Activated naive CD4-positive, alpha-beta T cell treated with anti-CD3 and anti-CD28 coated beads, Interleukin-2, amount 10 ng/mL, durations not matched to agents 7 days and 5 days (primary cell): ENCODE measurements at regions not wholly inside any gene's neighbourhood (a gene's known extent, or its start where the extent isn't known, plus 50 kb on each side); places are given as distances from the start of the nearest gene placed in this dataset.

Source experiments
- CTCF ChIA-PET: fragments of 350-600 bp; sonication (Branson Sonifier 250); formaldehyde crosslinking; loops from one replicate; lab custom pipeline; 2021; ENCODE audit warnings: antibody characterized with exemption; lab: Charles Lee
- DNase-seq: peaks from one replicate; pipeline ENCODE4 v3.0.0-alpha.2; 2020
- H3K27ac Mint-ChIP-seq: one replicate; pipeline ENCODE4 v1.8.0; 2021; ENCODE audit warnings: mild to moderate bottlenecking, moderate library complexity, mixed read lengths
- H3K27me3 Mint-ChIP-seq: one replicate; pipeline ENCODE4 v1.8.0; 2021; ENCODE audit warnings: mild to moderate bottlenecking, mixed read lengths
- H3K36me3 Mint-ChIP-seq: one replicate; pipeline ENCODE4 v1.8.0; 2021; ENCODE audit warnings: mixed read lengths
- H3K4me1 Mint-ChIP-seq: one replicate; pipeline ENCODE4 v1.8.0; 2021; ENCODE audit warnings: mixed read lengths
- H3K4me3 Mint-ChIP-seq: one replicate; pipeline ENCODE4 v1.8.0; 2021; ENCODE audit warnings: mild to moderate bottlenecking, moderate library complexity, mixed read lengths
- H3K9me3 Mint-ChIP-seq: one replicate; pipeline ENCODE4 v1.8.0; 2021; ENCODE audit warnings: mixed read lengths

DNA sequence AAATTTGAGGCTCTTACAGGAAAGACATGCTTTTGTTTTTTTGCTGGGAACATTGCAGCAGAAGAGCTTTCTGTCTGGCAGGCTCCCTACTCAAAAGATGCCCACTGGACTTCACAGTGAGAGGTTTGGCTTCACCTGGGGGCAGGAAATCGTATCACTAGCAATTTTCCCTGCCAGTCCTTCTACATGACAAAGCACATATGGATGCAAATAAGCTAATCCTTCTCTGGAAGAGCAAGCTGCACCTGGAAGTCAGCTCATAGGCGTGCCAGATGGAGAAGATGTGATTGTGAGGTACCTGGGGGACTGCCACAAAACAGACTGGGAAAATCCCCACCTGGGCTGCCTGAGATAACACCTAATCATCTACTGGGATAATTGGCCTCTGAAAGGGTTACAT is 195.0 kb upstream of the CPHXL start:
- H3K4me1 Mint-ChIP-seq, result no peaks in the 10 kb centered on the region
- no peak overlapping the region for H3K4me3 Mint-ChIP-seq
- no peaks in the 10 kb centered on the region for H3K27me3 Mint-ChIP-seq
- CTCF ChIA-PET, result no interaction called here
- H3K27ac Mint-ChIP-seq, result no peak overlapping the region
- H3K9me3 Mint-ChIP-seq, result no peaks in the 10 kb centered on the region
- no peaks in the 10 kb centered on the region for H3K36me3 Mint-ChIP-seq
- DNase-seq, result no peak

DNA sequence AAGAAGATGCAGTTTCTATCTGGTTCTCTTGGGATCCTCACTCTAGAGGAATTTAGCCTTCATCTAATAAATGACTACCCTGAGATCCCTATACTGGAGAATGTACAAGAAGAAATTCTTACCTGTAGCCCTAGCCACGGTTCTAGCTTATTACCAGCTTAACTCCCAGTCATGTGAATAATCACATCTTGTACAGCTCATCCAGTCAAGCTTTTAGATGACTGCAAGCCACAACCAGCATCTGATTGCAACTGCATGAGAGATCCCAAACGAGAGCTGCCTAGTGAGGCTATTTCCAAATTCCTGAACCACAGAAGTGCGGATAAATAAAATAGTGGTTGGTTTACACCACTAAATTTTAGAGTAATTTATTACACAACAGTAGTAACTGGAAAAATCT is 196.0 kb upstream of the CPHXL start:
- Mint-ChIP-seq H3K4me1 (no peaks in the 10 kb centered on the region), H3K9me3 (no peaks in the 10 kb centered on the region), H3K27me3 (no peaks in the 10 kb centered on the region), H3K27ac (no peak overlapping the region), H3K4me3 (no peak overlapping the region), H3K36me3 (no peaks in the 10 kb centered on the region)
- CTCF ChIA-PET, result no interaction called here
- DNase-seq, result no peak

DNA sequence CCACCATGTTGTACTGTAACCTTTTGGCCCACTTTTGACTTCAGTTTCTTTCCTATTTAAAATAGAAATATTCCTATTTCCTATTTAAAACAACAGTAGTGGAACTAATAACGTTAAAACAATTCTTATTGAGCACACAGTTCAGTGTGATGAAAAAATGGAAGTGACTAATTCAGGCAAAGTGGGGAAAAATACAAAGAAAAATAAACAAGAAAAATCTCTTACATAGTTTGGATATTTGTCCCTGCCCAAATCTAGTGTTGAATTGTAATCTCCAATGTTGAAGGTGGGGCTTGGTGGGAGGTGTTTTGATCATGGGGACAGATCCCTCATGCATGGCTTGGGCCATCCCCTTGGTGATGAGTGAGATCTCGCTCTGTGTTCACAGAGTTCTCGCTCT is 198.1 kb upstream of the CPHXL start:
- H3K27ac Mint-ChIP-seq, result no peak overlapping the region
- no peaks in the 10 kb centered on the region for H3K4me1 Mint-ChIP-seq
- H3K9me3 Mint-ChIP-seq, result no peaks in the 10 kb centered on the region
- no peaks in the 10 kb centered on the region for H3K27me3 Mint-ChIP-seq
- CTCF ChIA-PET, result no interaction called here
- H3K36me3 Mint-ChIP-seq, result no peaks in the 10 kb centered on the region
- no peak overlapping the region for H3K4me3 Mint-ChIP-seq
- no peak for DNase-seq

DNA sequence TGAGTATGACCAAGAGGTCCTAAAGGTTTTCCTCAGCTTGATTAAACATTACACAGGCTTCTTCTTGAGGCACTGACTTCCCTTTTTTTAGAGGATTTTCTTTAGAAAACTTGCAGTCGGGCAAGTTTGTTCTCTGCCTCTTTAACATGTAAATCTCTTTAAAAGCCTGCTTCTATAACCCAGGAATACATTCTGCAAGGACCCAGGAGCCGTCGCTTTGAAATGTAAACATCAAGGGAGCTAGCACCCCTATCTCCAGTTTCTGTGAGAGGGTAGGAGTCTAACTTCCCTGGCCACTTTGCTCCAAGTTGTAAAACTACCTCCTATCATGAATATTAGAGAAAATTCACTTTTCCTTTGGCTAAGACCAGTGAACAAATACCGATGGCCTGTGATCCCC is 201.5 kb upstream of the CPHXL start:
- CTCF ChIA-PET, result interaction anchor here (0.5 kb wide), 1 partner anchor 41 kb away, joined by 3 read pairs; no protein-coding TSS in a partner anchor
- no peak for DNase-seq
- Mint-ChIP-seq H3K9me3 (peaks cover 2% of the 10 kb centered on the region), H3K36me3 (no peaks in the 10 kb centered on the region), H3K4me3 (no peak overlapping the region), H3K27me3 (no peaks in the 10 kb centered on the region), H3K4me1 (no peaks in the 10 kb centered on the region), H3K27ac (no peak overlapping the region)

DNA sequence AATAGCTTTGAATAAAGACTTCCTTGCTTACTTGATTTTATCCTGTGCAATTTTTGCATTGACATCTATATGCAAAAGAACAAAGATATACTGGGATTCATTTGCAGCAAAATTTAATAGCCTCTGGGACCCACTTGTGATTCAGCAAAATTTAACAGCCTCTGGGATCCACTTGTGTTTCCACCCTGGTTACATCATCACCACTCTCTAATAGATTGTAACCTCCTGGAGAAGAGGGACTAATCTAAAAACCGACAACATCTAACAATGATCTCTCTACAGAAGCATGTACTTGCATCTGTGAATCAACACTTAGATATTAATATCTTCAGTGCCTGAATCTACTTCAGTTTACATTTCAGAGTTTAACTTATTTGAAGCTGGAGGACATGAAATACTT is 202.0 kb upstream of the CPHXL start:
- Mint-ChIP-seq H3K36me3 (no peaks in the 10 kb centered on the region), H3K27ac (no peak overlapping the region), H3K4me1 (no peaks in the 10 kb centered on the region), H3K9me3 (peaks cover 2% of the 10 kb centered on the region), H3K4me3 (no peak overlapping the region), H3K27me3 (no peaks in the 10 kb centered on the region)
- CTCF ChIA-PET, result interaction anchor here (0.5 kb wide), 1 partner anchor 40 kb away, joined by 3 read pairs; no protein-coding TSS in a partner anchor
- no peak for DNase-seq

DNA sequence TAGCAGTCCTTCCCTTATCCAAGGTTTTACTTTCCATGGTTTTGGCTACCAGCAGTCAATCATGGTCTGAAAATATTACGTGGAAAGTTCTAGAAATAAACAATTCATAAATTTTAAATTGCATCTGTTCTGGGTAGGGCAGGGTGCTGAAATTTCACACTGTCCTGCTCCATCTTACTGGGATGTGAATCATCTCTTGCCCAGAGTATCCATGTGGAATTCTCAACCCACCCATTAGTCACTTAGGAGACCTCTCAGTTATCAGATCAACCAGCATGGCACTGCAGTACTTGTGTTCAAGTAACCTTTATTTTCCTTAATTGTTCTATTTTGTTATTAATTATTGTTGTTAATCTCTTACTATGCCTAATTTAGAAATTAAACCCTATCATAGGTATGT is 202.8 kb upstream of the CPHXL start:
- Mint-ChIP-seq H3K4me3 (no peak overlapping the region), H3K4me1 (no peaks in the 10 kb centered on the region), H3K27ac (no peak overlapping the region), H3K9me3 (peaks cover 2% of the 10 kb centered on the region), H3K36me3 (no peaks in the 10 kb centered on the region), H3K27me3 (no peaks in the 10 kb centered on the region)
- CTCF ChIA-PET, result no interaction called here
- no peak for DNase-seq

DNA sequence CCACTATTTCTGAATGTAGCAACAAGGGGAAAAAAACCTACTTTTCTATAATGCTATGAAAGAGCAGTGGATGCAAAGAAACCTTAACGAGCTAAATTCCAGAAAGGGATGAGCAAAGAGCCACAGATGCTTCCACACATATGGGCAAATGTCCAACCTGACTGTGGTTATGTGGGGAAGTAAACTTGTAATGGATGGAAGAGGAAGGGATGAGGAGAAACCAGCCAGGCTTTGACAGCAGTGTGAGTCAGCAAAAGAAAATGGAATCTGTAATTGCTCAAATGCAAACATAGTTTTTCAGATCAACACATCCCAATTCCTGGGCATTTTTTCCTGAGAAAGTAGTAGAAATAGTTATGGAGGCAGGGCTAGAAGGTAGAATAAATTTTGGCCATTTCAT is 204.8 kb upstream of the CPHXL start:
- Mint-ChIP-seq H3K36me3 (no peaks in the 10 kb centered on the region), H3K4me1 (no peaks in the 10 kb centered on the region), H3K4me3 (no peak overlapping the region), H3K27ac (no peak overlapping the region), H3K9me3 (peaks cover 2% of the 10 kb centered on the region), H3K27me3 (no peaks in the 10 kb centered on the region)
- CTCF ChIA-PET, result no interaction called here
- DNase-seq, result no peak

DNA sequence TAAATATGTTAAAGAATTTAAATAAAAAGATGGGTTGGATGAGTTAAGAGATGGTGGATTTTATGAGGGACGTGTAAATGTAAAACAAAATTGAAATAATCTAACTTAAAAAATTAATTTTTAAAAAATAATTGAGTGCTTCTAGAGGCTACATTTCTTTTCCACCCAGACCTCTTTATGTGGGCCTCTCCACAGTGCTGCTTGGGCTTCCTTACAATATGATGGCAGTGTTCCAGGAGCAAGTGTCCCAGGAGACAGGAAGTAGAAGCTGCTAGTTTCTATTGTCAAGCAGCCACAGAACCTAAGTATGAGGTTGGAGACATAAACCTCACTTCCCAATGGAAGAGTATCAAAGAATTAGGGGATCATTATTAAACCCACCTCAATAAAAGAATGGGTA is 205.7 kb upstream of the CPHXL start:
- no peak overlapping the region for H3K4me3 Mint-ChIP-seq
- H3K4me1 Mint-ChIP-seq, result no peaks in the 10 kb centered on the region
- no peaks in the 10 kb centered on the region for H3K36me3 Mint-ChIP-seq
- H3K27me3 Mint-ChIP-seq, result no peaks in the 10 kb centered on the region
- CTCF ChIA-PET, result no interaction called here
- H3K9me3 Mint-ChIP-seq, result peaks cover 2% of the 10 kb centered on the region
- DNase-seq, result no peak
- no peak overlapping the region for H3K27ac Mint-ChIP-seq

DNA sequence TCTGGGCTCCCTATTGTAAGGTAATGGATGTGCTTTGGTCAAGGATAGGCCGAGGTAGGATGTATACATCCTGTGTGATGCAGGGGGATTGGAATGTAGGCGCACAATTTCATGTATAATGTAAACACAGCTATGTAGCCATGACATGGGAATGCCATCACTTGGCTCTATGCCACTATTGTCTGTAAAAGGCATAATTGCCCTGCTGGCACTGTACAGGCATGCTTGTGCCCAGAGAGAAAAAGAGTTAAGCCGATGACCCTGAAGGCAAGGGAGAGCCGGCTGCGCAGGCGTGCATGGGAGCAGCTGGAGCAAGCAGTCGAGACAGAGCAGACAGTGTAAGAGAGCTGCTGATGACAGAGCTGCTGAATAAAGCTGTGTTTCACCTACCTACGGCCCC is 212.5 kb upstream of the CPHXL start:
- no peaks in the 10 kb centered on the region for H3K27me3 Mint-ChIP-seq
- H3K36me3 Mint-ChIP-seq, result no peaks in the 10 kb centered on the region
- H3K4me3 Mint-ChIP-seq, result no peak overlapping the region
- CTCF ChIA-PET, result no interaction called here
- DNase-seq, result no peak
- no peak overlapping the region for H3K27ac Mint-ChIP-seq
- no peaks in the 10 kb centered on the region for H3K4me1 Mint-ChIP-seq
- no peaks in the 10 kb centered on the region for H3K9me3 Mint-ChIP-seq

DNA sequence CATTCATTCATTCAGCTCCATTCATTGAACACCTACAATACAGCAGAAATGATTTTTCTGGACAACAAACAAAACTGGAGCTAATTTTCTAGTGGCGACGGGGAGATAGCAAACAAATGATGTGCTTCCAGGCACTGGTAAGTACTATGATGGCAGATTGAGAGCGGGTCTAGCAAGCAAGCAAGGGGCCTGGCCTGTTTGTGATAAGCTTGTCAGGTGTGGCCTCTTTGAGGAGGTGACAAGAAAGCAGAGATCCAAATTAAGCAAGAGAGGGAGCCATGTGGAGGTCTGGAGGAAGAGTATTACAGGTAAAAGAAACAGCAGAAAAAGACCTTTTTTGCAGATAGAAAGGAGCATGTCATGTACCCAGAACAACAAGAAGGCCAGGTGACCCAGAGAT is 216.1 kb upstream of the CPHXL start:
- no peak for DNase-seq
- no peaks in the 10 kb centered on the region for H3K9me3 Mint-ChIP-seq
- H3K4me3 Mint-ChIP-seq, result no peak overlapping the region
- H3K36me3 Mint-ChIP-seq, result no peaks in the 10 kb centered on the region
- no peak overlapping the region for H3K27ac Mint-ChIP-seq
- no peaks in the 10 kb centered on the region for H3K4me1 Mint-ChIP-seq
- no peaks in the 10 kb centered on the region for H3K27me3 Mint-ChIP-seq
- CTCF ChIA-PET, result no interaction called here

DNA sequence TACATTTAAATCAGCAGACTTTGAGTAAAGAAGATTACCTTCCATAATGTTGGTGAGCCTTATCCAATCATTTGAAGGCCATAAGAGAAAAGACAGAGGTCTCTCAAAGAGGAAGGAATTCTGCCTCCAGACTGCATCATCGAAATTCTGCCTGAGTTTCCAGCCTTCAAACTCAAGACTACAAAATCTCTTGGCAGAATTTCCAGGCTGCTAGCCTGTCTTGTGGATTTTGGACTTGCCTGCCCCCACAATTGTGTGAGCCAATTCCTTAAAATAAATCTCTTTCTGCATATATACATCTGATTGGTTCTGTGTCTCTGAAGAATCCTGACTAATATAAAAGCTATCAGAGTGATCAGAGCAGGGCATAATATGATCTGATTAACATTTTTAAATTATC is 216.6 kb upstream of the CPHXL start:
- H3K4me3 Mint-ChIP-seq, result no peak overlapping the region

DNA sequence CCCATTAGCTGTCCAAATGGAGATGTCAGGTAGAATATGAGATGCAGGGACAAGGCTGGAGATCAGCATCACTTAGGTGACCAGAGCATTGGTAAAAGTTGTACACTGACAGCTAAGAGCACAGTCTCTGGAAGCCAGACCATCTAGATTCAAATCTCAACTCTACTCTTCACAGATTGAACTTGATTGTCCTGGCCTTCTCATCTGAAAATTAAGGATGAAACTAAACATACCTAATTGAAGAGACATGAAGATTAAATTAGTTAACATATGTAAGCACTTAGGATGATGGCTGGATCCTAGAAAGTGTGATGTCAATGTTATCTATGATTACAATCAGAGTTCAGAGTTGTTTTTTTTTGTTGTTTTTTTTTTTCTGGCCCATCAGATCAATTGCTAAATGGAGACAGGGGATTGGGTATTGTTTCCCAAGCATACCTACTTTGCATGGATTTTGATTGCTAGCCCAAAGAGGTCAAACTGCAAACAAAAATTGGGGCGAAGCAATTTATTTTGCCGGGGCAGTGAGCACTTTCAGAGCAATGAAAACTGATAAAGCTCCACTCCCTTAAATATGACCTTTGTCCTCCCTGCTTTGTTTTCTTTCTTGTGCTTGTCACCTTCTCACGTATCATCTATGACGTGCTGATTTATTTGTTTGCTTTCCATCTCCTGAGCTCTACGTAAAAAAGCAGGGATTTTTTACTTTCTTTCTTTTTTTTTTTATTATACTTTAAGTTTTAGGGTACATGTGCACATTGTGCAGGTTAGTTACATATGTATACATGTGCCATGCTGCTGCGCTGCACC is 217.6 kb upstream of the CPHXL start:
- no peak overlapping the region for H3K4me3 Mint-ChIP-seq
- H3K9me3 Mint-ChIP-seq, result no peaks in the 10 kb centered on the region
- H3K4me1 Mint-ChIP-seq, result no peaks in the 10 kb centered on the region
- no peak for DNase-seq
- CTCF ChIA-PET, result no interaction called here
- no peaks in the 10 kb centered on the region for H3K27me3 Mint-ChIP-seq
- H3K36me3 Mint-ChIP-seq, result no peaks in the 10 kb centered on the region
- H3K27ac Mint-ChIP-seq, result no peak overlapping the region

More for the DNA sequence above, 216.6 kb upstream of the CPHXL start:
- CTCF ChIA-PET, result no interaction called here
- H3K27ac Mint-ChIP-seq, result no peak overlapping the region
- no peak for DNase-seq
- H3K27me3 Mint-ChIP-seq, result no peaks in the 10 kb centered on the region
- H3K4me1 Mint-ChIP-seq, result no peaks in the 10 kb centered on the region
- H3K36me3 Mint-ChIP-seq, result no peaks in the 10 kb centered on the region
- no peaks in the 10 kb centered on the region for H3K9me3 Mint-ChIP-seq

DNA sequence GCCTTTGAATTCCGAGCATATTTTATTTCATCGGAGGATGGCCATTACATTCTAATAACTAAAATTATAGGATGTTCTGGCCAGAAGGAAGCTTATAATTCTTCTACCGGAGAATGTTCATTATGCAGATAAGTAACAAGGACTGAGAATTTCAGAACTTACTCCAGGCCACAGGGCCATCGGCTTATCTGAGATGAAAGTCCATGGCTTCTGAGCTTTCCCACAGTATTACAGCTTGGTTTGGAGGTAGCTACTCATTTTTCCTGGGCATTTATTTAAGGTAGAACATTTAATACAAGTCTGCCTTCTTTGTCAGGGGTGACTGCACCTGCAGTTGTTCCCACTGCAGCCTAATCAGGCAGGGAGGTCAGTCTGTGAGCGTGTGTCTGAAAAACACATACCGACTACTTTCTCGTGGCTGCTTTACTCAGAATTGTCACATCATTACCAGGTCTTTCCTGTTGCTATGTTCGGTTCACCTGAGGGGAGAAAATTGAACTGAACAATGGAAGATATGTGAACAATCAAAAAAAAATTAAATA is 219.7 kb upstream of the CPHXL start:
- no peaks in the 10 kb centered on the region for H3K27me3 Mint-ChIP-seq
- no peaks in the 10 kb centered on the region for H3K4me1 Mint-ChIP-seq
- no peaks in the 10 kb centered on the region for H3K9me3 Mint-ChIP-seq
- H3K4me3 Mint-ChIP-seq, result no peak overlapping the region
- CTCF ChIA-PET, result no interaction called here
- no peaks in the 10 kb centered on the region for H3K36me3 Mint-ChIP-seq
- DNase-seq, result no peak
- H3K27ac Mint-ChIP-seq, result no peak overlapping the region

DNA sequence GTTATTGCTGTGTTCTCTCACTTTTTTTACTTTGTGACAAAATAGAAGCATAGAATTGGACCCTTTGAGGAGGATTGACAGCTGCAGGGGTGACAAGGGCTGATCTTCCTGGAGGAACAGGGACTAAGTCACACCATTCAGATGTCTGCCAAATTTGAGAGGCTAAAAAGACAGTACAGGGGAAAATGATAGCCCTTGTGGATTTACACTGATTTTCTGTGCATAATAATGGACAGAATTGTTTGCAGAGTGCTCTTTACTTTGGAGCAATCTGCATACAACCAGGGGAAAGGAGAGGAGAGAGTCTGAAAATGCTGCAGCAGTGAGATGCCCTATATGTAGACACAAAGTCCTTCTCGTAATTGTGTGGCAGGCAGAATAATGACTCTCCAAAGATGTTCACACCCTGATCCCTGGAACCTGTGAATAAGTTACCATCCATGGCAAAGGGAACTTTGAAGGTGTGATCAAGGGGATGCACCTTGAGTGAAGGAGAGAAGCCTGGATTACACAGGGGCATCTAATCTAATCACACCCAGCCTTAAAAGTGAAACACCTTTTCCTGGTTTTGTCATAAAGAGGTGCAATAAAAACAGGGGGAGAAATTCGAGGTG is 221.4 kb upstream of the CPHXL start:
- Mint-ChIP-seq H3K27ac (no peak overlapping the region), H3K4me1 (no peaks in the 10 kb centered on the region), H3K27me3 (no peaks in the 10 kb centered on the region), H3K36me3 (no peaks in the 10 kb centered on the region), H3K4me3 (no peak overlapping the region), H3K9me3 (no peaks in the 10 kb centered on the region)
- CTCF ChIA-PET, result no interaction called here
- no peak for DNase-seq

DNA sequence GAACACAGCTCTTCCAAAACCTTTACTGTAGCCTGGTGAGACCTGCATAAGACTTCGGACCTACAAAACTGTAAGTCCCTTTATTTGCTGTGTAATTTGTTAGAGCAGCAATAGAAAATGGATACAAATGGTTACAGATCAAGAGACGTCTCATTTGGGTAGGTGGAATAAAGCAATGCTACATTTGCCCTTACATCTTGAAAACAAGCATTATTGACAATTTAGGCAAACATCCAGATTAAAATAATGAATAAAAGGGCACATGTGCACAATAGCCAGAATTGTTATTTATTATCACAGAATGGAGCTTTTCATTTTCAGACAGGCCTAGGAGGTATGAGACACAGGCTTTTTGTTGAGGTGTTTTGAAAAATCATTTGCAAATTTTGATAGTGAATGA is 222.2 kb upstream of the CPHXL start:
- CTCF ChIA-PET, result no interaction called here
- no peak for DNase-seq
- H3K27ac Mint-ChIP-seq, result no peak overlapping the region
- H3K4me1 Mint-ChIP-seq, result no peaks in the 10 kb centered on the region
- H3K9me3 Mint-ChIP-seq, result no peaks in the 10 kb centered on the region
- no peaks in the 10 kb centered on the region for H3K27me3 Mint-ChIP-seq
- no peaks in the 10 kb centered on the region for H3K36me3 Mint-ChIP-seq
- no peak overlapping the region for H3K4me3 Mint-ChIP-seq
